ENCODE measurements at regions not wholly inside any gene's neighbourhood (a gene's known extent, or its start where the extent isn't known, plus 50 kb on each side); places are given as distances from the start of the nearest gene placed in this dataset.

DNA sequence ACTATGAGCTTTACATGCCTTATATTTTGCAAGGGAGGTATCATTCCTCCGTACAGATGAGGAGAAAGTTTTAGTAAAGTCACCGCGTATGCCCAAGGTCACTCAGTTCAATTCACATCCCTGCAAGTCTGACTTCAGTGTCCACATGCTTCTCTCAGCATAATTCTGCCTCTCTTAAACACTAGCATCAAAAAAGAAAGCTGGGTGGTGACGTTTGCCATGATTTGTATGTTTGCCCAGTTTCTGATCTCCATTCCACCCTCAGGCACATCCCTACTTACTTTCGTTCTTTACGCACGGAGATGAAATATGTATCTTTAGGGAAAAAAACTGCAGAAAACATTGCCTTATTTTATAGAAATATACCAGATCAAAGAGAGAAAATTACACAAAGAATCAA lies 129.2 kb upstream of the PTPRM start:
- H3K27me3 ChIP-seq (ENCODE audit: control insufficient read depth, insufficient read depth, low read length) = no peaks in the 10 kb centered on the region
- no peak overlapping the region for H3K4me3 ChIP-seq (ENCODE audit: low read depth, low read length)
- no peak for DNase-seq
- H3K4me1 Mint-ChIP-seq = no peaks in the 10 kb centered on the region
- no peak overlapping the region for H3K27ac ChIP-seq (ENCODE audit: insufficient read depth, low read length, poor library complexity, severe bottlenecking)
- no peaks in the 10 kb centered on the region for H3K36me3 ChIP-seq (ENCODE audit: control insufficient read depth, insufficient read depth, low read length)
- H3K27me3 Mint-ChIP-seq = no peaks in the 10 kb centered on the region
- ATAC-seq (ENCODE audit: low read depth in 2 of 2) = no peak
- H3K9me3 ChIP-seq (ENCODE audit: control insufficient read depth in 2 of 2, low read length in 2 of 2) = no peaks in the 10 kb centered on the region
- no peak overlapping the region for H3K27ac Mint-ChIP-seq
- H3K4me1 ChIP-seq (ENCODE audit: control insufficient read depth, insufficient read depth, low read length, poor library complexity, severe bottlenecking) = no peaks in the 10 kb centered on the region
- H3K36me3 Mint-ChIP-seq = no peaks in the 10 kb centered on the region
- no peak overlapping the region for H3K4me3 Mint-ChIP-seq
- H3K9me3 Mint-ChIP-seq = peaks cover 0 to 2% (median 0%) of the 10 kb centered on the region in 7 donors

DNA sequence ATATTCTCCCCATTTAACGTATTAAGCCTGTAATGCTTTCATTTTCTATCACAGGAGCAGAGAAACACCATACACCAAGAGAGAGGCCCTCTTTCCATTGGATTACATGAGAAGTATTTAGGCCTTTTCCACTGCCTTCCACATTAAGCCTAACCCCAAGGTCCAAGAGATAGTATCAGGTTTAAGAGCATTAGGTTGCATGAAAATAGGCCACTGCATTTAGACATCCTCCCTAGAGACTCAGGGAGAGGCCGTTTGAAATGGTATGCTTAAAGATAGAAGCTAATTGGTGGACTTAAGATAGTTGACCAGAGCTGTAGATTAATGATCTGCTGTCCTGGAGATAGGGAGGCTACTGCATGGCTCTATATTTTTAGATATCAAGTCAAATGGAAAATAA lies 128.5 kb upstream of the PTPRM start:
- H3K9me3 ChIP-seq (ENCODE audit: control insufficient read depth in 2 of 2, low read length in 2 of 2) = no peaks in the 10 kb centered on the region
- no peaks in the 10 kb centered on the region for H3K27me3 ChIP-seq (ENCODE audit: control insufficient read depth, insufficient read depth, low read length)
- H3K27ac ChIP-seq (ENCODE audit: insufficient read depth, low read length, poor library complexity, severe bottlenecking) = no peak overlapping the region
- H3K9me3 Mint-ChIP-seq = peaks cover 0 to 2% (median 0%) of the 10 kb centered on the region in 7 donors
- DNase-seq = no peak
- H3K4me1 ChIP-seq (ENCODE audit: control insufficient read depth, insufficient read depth, low read length, poor library complexity, severe bottlenecking) = no peaks in the 10 kb centered on the region
- no peak for ATAC-seq (ENCODE audit: low read depth in 2 of 2)
- no peaks in the 10 kb centered on the region for H3K36me3 ChIP-seq (ENCODE audit: control insufficient read depth, insufficient read depth, low read length)
- H3K4me1 Mint-ChIP-seq = no peaks in the 10 kb centered on the region
- H3K27ac Mint-ChIP-seq = no peak overlapping the region
- no peak overlapping the region for H3K4me3 Mint-ChIP-seq
- no peak overlapping the region for H3K4me3 ChIP-seq (ENCODE audit: low read depth, low read length)
- no peaks in the 10 kb centered on the region for H3K36me3 Mint-ChIP-seq
- no peaks in the 10 kb centered on the region for H3K27me3 Mint-ChIP-seq

DNA sequence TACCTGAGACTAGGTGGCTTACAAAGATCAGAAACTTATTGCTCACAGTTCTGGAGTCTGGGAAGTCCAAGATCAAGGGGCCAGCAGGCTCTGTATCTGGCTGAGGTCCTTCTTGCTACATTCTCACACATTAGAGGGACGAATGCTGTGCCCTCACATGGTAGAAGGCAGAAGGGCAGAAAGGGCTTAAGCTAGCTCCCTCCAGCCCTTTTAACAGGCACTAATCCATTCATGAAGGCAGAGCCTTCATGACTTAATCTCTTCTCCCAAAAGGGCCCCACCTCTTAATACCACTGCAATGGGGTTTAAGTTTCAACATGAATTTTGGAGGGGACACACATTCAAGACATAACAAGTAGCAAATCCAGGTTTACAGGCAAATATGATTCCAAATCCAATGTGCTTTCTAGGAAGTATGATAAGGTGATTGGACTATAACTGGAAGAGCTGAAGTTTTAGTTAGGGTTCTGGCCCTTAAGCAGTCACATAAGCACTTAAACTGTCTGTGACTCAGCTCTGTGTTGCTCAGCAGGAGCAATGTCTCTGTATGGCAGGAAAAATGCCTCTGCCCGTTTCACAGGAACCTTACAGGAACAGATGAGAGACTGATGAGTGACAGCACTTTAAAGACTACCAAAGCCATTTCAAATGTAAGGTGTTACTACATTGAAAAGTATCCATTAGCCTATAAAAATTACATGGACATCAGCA lies 119.6 kb upstream of the PTPRM start:
- Histone ChIP-seq H3K36me3 (ENCODE audit: control insufficient read depth, insufficient read depth, low read length) (no peaks in the 10 kb centered on the region), H3K27ac (ENCODE audit: insufficient read depth, low read length, poor library complexity, severe bottlenecking) (no peak overlapping the region), H3K27me3 (ENCODE audit: control insufficient read depth, insufficient read depth, low read length) (no peaks in the 10 kb centered on the region), H3K9me3 (ENCODE audit: control insufficient read depth in 2 of 2, low read length in 2 of 2) (no peaks in the 10 kb centered on the region), H3K4me3 (ENCODE audit: low read depth, low read length) (no peak overlapping the region), H3K4me1 (ENCODE audit: control insufficient read depth, insufficient read depth, low read length, poor library complexity, severe bottlenecking) (no peaks in the 10 kb centered on the region)
- Mint-ChIP-seq H3K9me3 (peaks cover 0 to 5% (median 2%) of the 10 kb centered on the region in 7 donors), H3K27me3 (no peaks in the 10 kb centered on the region), H3K4me3 (no peak overlapping the region), H3K4me1 (no peaks in the 10 kb centered on the region), H3K36me3 (no peaks in the 10 kb centered on the region), H3K27ac (no peak overlapping the region)
- no peak for DNase-seq
- no peak for ATAC-seq (ENCODE audit: low read depth in 2 of 2)

DNA sequence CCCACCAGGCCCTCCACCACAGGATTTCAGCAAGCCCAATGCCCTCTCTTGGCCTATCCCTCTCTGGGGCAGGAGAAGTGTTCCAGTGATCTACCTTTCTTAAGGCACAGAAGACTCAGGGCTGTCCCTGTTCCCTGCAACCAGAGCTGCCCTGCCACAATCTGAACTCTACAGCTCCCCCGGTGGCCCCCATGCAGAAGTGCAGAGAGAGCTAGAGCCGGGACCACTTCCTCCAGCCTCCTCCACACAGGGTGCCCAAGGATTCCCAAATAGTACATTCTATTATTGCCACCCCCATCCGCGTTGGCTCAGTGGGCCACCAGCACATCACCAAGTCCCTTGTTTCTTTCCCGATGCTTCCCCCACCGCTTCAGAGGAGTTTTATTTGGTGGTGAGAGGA lies 114.8 kb upstream of the PTPRM start:
- H3K9me3 Mint-ChIP-seq = peaks cover 0 to 12% (median 3%) of the 10 kb centered on the region in 7 donors
- Histone ChIP-seq H3K4me3 (ENCODE audit: low read depth, low read length) (no peak overlapping the region), H3K36me3 (ENCODE audit: control insufficient read depth, insufficient read depth, low read length) (no peaks in the 10 kb centered on the region), H3K4me1 (ENCODE audit: control insufficient read depth, insufficient read depth, low read length, poor library complexity, severe bottlenecking) (no peaks in the 10 kb centered on the region), H3K9me3 (ENCODE audit: control insufficient read depth in 2 of 2, low read length in 2 of 2) (no peaks in the 10 kb centered on the region), H3K27me3 (ENCODE audit: control insufficient read depth, insufficient read depth, low read length) (no peaks in the 10 kb centered on the region), H3K27ac (ENCODE audit: insufficient read depth, low read length, poor library complexity, severe bottlenecking) (no peak overlapping the region)
- no peak for DNase-seq
- H3K27ac Mint-ChIP-seq = no peak overlapping the region
- no peaks in the 10 kb centered on the region for H3K36me3 Mint-ChIP-seq
- ATAC-seq (ENCODE audit: low read depth in 2 of 2) = no peak
- no peaks in the 10 kb centered on the region for H3K27me3 Mint-ChIP-seq
- H3K4me1 Mint-ChIP-seq = no peaks in the 10 kb centered on the region
- H3K4me3 Mint-ChIP-seq = peak overlapping the region in 1 of 4 donors; percentile 38

DNA sequence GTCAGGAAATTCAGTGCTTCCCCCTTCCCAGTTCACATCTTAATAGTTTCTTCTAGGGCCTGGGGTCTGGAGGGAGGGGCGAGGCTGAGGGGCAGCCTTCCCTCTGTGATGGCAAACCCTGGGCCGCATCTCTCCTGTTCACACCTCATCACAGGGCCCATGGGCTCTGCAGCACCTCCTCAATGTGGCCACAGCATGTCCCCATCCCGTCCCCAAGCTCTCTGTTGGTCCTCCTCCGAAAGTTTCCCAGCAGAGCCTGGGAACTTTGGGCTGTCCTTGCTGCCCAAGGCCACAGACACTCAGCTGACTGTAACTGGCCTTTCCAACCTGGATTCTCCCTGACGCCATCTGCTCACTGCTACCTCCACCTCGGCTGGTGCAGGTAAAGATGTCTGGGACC lies 112.7 kb upstream of the PTPRM start:
- ATAC-seq (ENCODE audit: low read depth in 2 of 2) (no peak), DNase-seq (no peak)
- Histone ChIP-seq H3K36me3 (ENCODE audit: control insufficient read depth, insufficient read depth, low read length) (no peaks in the 10 kb centered on the region), H3K4me1 (ENCODE audit: control insufficient read depth, insufficient read depth, low read length, poor library complexity, severe bottlenecking) (no peaks in the 10 kb centered on the region), H3K4me3 (ENCODE audit: low read depth, low read length) (no peak overlapping the region), H3K27me3 (ENCODE audit: control insufficient read depth, insufficient read depth, low read length) (no peaks in the 10 kb centered on the region), H3K9me3 (ENCODE audit: control insufficient read depth in 2 of 2, low read length in 2 of 2) (no peaks in the 10 kb centered on the region), H3K27ac (ENCODE audit: insufficient read depth, low read length, poor library complexity, severe bottlenecking) (no peak overlapping the region)
- Mint-ChIP-seq H3K27ac (no peak overlapping the region), H3K4me1 (no peaks in the 10 kb centered on the region), H3K9me3 (peaks cover 0 to 15% (median 2%) of the 10 kb centered on the region in 7 donors), H3K36me3 (no peaks in the 10 kb centered on the region), H3K27me3 (no peaks in the 10 kb centered on the region), H3K4me3 (no peak overlapping the region)

DNA sequence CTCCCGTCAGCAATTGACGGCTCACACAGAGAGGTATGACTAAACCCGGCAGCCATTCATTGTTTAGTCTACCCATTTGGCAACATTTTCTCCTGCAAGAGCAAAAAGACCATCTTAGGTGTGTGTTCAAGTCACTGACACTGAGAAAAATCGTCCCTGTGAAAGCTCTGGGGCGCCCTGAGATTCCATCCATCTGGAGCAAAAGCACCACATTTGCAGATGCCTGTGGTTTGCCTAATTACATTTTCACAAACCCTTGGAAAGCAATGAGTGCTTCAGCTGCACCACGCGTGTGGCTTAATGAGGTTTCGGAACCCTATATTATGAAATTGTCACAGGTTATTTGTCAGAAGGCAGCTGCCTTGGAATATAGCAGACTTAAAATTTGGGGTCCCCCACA lies 110.7 kb upstream of the PTPRM start:
- H3K4me1 ChIP-seq (ENCODE audit: control insufficient read depth, insufficient read depth, low read length, poor library complexity, severe bottlenecking) = no peaks in the 10 kb centered on the region
- H3K4me1 Mint-ChIP-seq = no peaks in the 10 kb centered on the region
- ATAC-seq (ENCODE audit: low read depth in 2 of 2) (no peak), DNase-seq (no peak)
- H3K27ac Mint-ChIP-seq = no peak overlapping the region
- no peaks in the 10 kb centered on the region for H3K36me3 Mint-ChIP-seq
- no peak overlapping the region for H3K4me3 ChIP-seq (ENCODE audit: low read depth, low read length)
- no peaks in the 10 kb centered on the region for H3K9me3 ChIP-seq (ENCODE audit: control insufficient read depth in 2 of 2, low read length in 2 of 2)
- H3K9me3 Mint-ChIP-seq = peaks cover 0 to 13% (median 0%) of the 10 kb centered on the region in 7 donors
- no peak overlapping the region for H3K27ac ChIP-seq (ENCODE audit: insufficient read depth, low read length, poor library complexity, severe bottlenecking)
- H3K4me3 Mint-ChIP-seq = no peak overlapping the region
- no peaks in the 10 kb centered on the region for H3K36me3 ChIP-seq (ENCODE audit: control insufficient read depth, insufficient read depth, low read length)
- H3K27me3 Mint-ChIP-seq = no peaks in the 10 kb centered on the region
- no peaks in the 10 kb centered on the region for H3K27me3 ChIP-seq (ENCODE audit: control insufficient read depth, insufficient read depth, low read length)

DNA sequence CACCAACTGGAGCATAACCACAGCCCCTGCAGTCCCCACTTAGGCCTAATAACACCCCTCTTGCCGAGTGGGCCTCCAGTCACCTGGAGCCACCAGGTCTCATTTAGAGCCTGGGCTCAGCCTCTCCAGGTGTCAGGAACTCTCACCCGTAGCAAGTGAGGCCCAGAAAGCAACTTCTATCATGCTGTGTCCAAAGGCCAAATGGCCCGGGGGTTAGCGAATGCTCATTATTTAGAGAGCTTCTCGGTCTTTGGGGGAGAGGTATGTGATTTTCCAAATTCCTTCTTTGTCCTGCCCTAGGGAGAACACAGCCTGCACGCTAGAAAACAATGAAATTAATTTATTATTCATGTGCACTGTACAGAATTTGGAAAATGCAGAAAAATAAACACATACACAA lies 109.9 kb upstream of the PTPRM start:
- Mint-ChIP-seq H3K27me3 (no peaks in the 10 kb centered on the region), H3K4me1 (no peaks in the 10 kb centered on the region)

DNA sequence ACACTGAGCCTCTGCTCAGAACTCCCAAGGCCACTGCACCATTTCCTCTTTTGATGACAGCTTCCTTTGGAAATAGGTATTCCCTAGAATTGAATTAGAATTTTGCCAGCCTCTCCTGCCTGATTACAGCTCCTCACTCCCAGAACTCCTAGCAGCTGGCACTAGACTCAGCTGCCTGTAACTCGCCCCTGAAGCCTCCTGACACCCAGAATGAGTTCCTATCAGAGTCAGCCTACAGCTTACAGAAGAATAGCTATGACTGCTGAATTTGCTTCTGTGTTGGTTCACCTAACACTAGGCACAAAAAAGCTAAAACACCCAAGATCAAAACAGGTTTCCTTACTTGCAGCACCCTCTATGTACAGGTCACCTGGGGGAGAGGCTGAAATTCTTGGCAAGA lies 108.2 kb upstream of the PTPRM start:
- Histone ChIP-seq H3K36me3 (ENCODE audit: control insufficient read depth, insufficient read depth, low read length) (no peaks in the 10 kb centered on the region), H3K27ac (ENCODE audit: insufficient read depth, low read length, poor library complexity, severe bottlenecking) (no peak overlapping the region), H3K9me3 (ENCODE audit: control insufficient read depth in 2 of 2, low read length in 2 of 2) (no peaks in the 10 kb centered on the region), H3K4me3 (ENCODE audit: low read depth, low read length) (no peak overlapping the region), H3K27me3 (ENCODE audit: control insufficient read depth, insufficient read depth, low read length) (no peaks in the 10 kb centered on the region), H3K4me1 (ENCODE audit: control insufficient read depth, insufficient read depth, low read length, poor library complexity, severe bottlenecking) (no peaks in the 10 kb centered on the region)
- ATAC-seq (ENCODE audit: low read depth in 2 of 2) = no peak
- H3K4me3 Mint-ChIP-seq = no peak overlapping the region
- H3K27me3 Mint-ChIP-seq = no peaks in the 10 kb centered on the region
- H3K9me3 Mint-ChIP-seq = peaks cover 0 to 8% (median 2%) of the 10 kb centered on the region in 7 donors
- H3K4me1 Mint-ChIP-seq = no peaks in the 10 kb centered on the region
- H3K27ac Mint-ChIP-seq = no peak overlapping the region
- H3K36me3 Mint-ChIP-seq = no peaks in the 10 kb centered on the region
- DNase-seq = no peak

More for the DNA sequence above, 109.9 kb upstream of the PTPRM start:
- H3K27ac ChIP-seq (ENCODE audit: insufficient read depth, low read length, poor library complexity, severe bottlenecking) = no peak overlapping the region
- Mint-ChIP-seq H3K9me3 (peaks cover 0 to 12% (median 0%) of the 10 kb centered on the region in 7 donors), H3K36me3 (no peaks in the 10 kb centered on the region), H3K27ac (no peak overlapping the region), H3K4me3 (no peak overlapping the region)
- H3K4me3 ChIP-seq (ENCODE audit: low read depth, low read length) = no peak overlapping the region
- no peaks in the 10 kb centered on the region for H3K4me1 ChIP-seq (ENCODE audit: control insufficient read depth, insufficient read depth, low read length, poor library complexity, severe bottlenecking)
- no peaks in the 10 kb centered on the region for H3K36me3 ChIP-seq (ENCODE audit: control insufficient read depth, insufficient read depth, low read length)
- no peaks in the 10 kb centered on the region for H3K27me3 ChIP-seq (ENCODE audit: control insufficient read depth, insufficient read depth, low read length)
- DNase-seq (no peak), ATAC-seq (ENCODE audit: low read depth in 2 of 2) (no peak)
- no peaks in the 10 kb centered on the region for H3K9me3 ChIP-seq (ENCODE audit: control insufficient read depth in 2 of 2, low read length in 2 of 2)
